Activated T-cell treated with anti-CD3 and anti-CD28 coated beads, Interleukin-2, amount 50 U/mL, for 48 hours (primary cell): ENCODE measurements at regions not wholly inside any gene's neighbourhood (a gene's known extent, or its start where the extent isn't known, plus 50 kb on each side); places are given as distances from the start of the nearest gene placed in this dataset.
"Not testable (repeated sequence)": the region's sequence is repeated elsewhere in the genome, so short reads cannot be mapped to it uniquely, and the experiment has no call there.

Experiments used
- DNase-seq, 2 experiments: peaks; one replicate each; pipeline ENCODE4 v3.0.0-alpha.2; 2020

- DNase-seq, result not testable (repeated sequence)
Measured at GRCh38 chr12:76292891-76293290, 55.3 kb downstream of the BBS10 start.

GRCh38 chr12:76292305-76292704, 55.9 kb downstream of the BBS10 start:
- not testable (repeated sequence) for DNase-seq

- no peak for DNase-seq
Measured at GRCh38 chr12:76290963-76291859, 57.0 kb downstream of the BBS10 start.

- DNase-seq, result no peak
Measured at GRCh38 chr12:76288218-76288617, 60.0 kb downstream of the BBS10 start.

GRCh38 chr12:76284816-76285750, 63.1 kb downstream of the BBS10 start:
- DNase-seq, result no peak

GRCh38 chr12:76282744-76283143, 65.5 kb downstream of the BBS10 start:
- no peak for DNase-seq

- no peak for DNase-seq
Measured at GRCh38 chr12:76277480-76277879, 70.7 kb downstream of the BBS10 start.

GRCh38 chr12:76276499-76277151, 71.6 kb downstream of the BBS10 start:
- DNase-seq, result no peak

GRCh38 chr12:76275511-76276093, 72.6 kb downstream of the BBS10 start:
- no peak for DNase-seq

GRCh38 chr12:76274420-76275083, 73.7 kb downstream of the BBS10 start:
- peak; percentile 42 to 45 for DNase-seq

GRCh38 chr12:76272287-76272686, 75.9 kb downstream of the BBS10 start:
- DNase-seq, result no peak

- no peak for DNase-seq
Measured at GRCh38 chr12:76270657-76271358, 77.4 kb downstream of the BBS10 start.

- DNase-seq, result no peak
Measured at GRCh38 chr12:76268267-76268666, 79.9 kb downstream of the BBS10 start.

- no peak for DNase-seq
Measured at GRCh38 chr12:76266797-76267196, 81.4 kb downstream of the BBS10 start.

GRCh38 chr12:76265424-76266180, 82.6 kb downstream of the BBS10 start:
- DNase-seq, result no peak

- no peak for DNase-seq
Measured at GRCh38 chr12:76264611-76265012, 83.6 kb downstream of the BBS10 start.

GRCh38 chr12:76263696-76264095, 84.5 kb downstream of the BBS10 start:
- no peak for DNase-seq

GRCh38 chr12:76260390-76260748, 87.8 kb downstream of the BBS10 start:
- no peak for DNase-seq

GRCh38 chr12:76259660-76260389, 88.4 kb downstream of the BBS10 start:
- no peak for DNase-seq

GRCh38 chr12:76259106-76259505, 89.1 kb downstream of the BBS10 start:
- no peak for DNase-seq
